GM23338 (cell line): ENCODE measurements at regions not wholly inside any gene's neighbourhood (a gene's known extent, or its start where the extent isn't known, plus 50 kb on each side); places are given as distances from the start of the nearest gene placed in this dataset.

Experiments used
- ATAC-seq: fragments of 200-7000 bp; cut with Tn5 transposase; 3 replicates; pipeline ENCODE4 v1.9.1; 2020
- DNase-seq: peaks from one replicate; pipeline ENCODE4 v3.0.0-alpha.2; 2015; ENCODE audit warnings: low spot score
- H2AFZ ChIP-seq: fragments of 200-600 bp; sonication (generic); 2 replicates; pipeline ENCODE4 v1.8.0; 2016; ENCODE audit warnings: antibody characterized with exemption, mild to moderate bottlenecking, moderate library complexity
- H3F3A ChIP-seq: fragments of 200-600 bp; sonication (generic); replicated peaks from 2 replicates; pipeline ENCODE4 v1.8.0; 2017; ENCODE audit warnings: antibody characterized with exemption, mixed run types, low read depth
- H3K27ac ChIP-seq: fragments of 200-600 bp; sonication (generic); 2 replicates; pipeline ENCODE4 v1.6.1; 2016; ENCODE audit warnings: low read depth
- H3K27me3 ChIP-seq: fragments of 200-600 bp; sonication (generic); 2 replicates; pipeline ENCODE4 v1.8.0; 2016; ENCODE audit warnings: mild to moderate bottlenecking, mixed run types, moderate library complexity; ENCODE audit not compliant: insufficient read depth
- H3K36me3 ChIP-seq: fragments of 200-600 bp; sonication (generic); 2 replicates; pipeline ENCODE4 v1.8.0; 2016; ENCODE audit warnings: mild to moderate bottlenecking; ENCODE audit not compliant: insufficient read depth
- H3K4me1 ChIP-seq: fragments of 200-600 bp; sonication (generic); 2 replicates; pipeline ENCODE4 v1.8.0; 2016; ENCODE audit warnings: mild to moderate bottlenecking, moderate library complexity; ENCODE audit not compliant: insufficient read depth
- H3K4me2 ChIP-seq: fragments of 200-600 bp; sonication (generic); 2 replicates; pipeline ENCODE4 v1.7.1; 2017; ENCODE audit warnings: mixed run types
- H3K4me3 ChIP-seq: fragments of 200-600 bp; sonication (generic); 2 replicates; pipeline ENCODE4 v1.6.1; 2016; ENCODE audit warnings: mixed run types
- H3K79me2 ChIP-seq: fragments of 200-600 bp; sonication (generic); replicated peaks from 2 replicates; pipeline ENCODE4 v1.8.0; 2017; ENCODE audit warnings: mild to moderate bottlenecking; ENCODE audit not compliant: insufficient read depth
- H3K9me2 ChIP-seq: fragments of 200-600 bp; sonication (generic); 2 replicates; pipeline ENCODE4 v1.8.0; 2017; ENCODE audit not compliant: insufficient read depth
- H4K20me1 ChIP-seq: fragments of 200-600 bp; sonication (generic); replicated peaks from 2 replicates; pipeline ENCODE4 v1.8.0; 2017; ENCODE audit warnings: mild to moderate bottlenecking; ENCODE audit not compliant: insufficient read depth
- H3K27ac Mint-ChIP-seq: 2 replicates; pipeline ENCODE4 v1.8.0; 2020; ENCODE audit warnings: inconsistent platforms, mild to moderate bottlenecking, moderate library complexity, mixed read lengths
- H3K27me3 Mint-ChIP-seq: 3 replicates; pipeline ENCODE4 v1.8.0; 2022; ENCODE audit warnings: low read depth, mild to moderate bottlenecking, moderate library complexity, mixed read lengths, inconsistent platforms; ENCODE audit not compliant: insufficient read depth, poor library complexity
- H3K36me3 Mint-ChIP-seq: 3 replicates; pipeline ENCODE4 v1.8.0; 2021; ENCODE audit warnings: low read depth, mild to moderate bottlenecking, inconsistent platforms, moderate library complexity, mixed read lengths
- H3K4me1 Mint-ChIP-seq: 3 replicates; pipeline ENCODE4 v1.8.0; 2020; ENCODE audit warnings: mild to moderate bottlenecking, inconsistent platforms, mixed read lengths
- H3K4me3 Mint-ChIP-seq: 3 replicates; pipeline ENCODE4 v1.8.0; 2021; ENCODE audit warnings: moderate library complexity, mild to moderate bottlenecking, inconsistent platforms, mixed read lengths
- H3K9me3 Mint-ChIP-seq: 3 replicates; pipeline ENCODE4 v1.8.0; 2020; ENCODE audit warnings: moderate library complexity, mild to moderate bottlenecking, inconsistent platforms, mixed read lengths
- CREB1 ChIP-seq: fragments of 250-450 bp; sonication (Bioruptor Pico); IDR thresholded peaks from 2 replicates; pipeline ENCODE4 v1.5.0; 2020; ENCODE audit warnings: low read depth, mild to moderate bottlenecking, moderate library complexity
- EZH2 ChIP-seq: fragments of 200-600 bp; sonication (generic); IDR thresholded peaks from one replicate; pipeline ENCODE4 v1.8.0; 2017; ENCODE audit warnings: antibody characterized with exemption, mild to moderate bottlenecking, low read depth; ENCODE audit not compliant: unreplicated experiment
- EZH2phosphoT487 ChIP-seq: fragments of 200-600 bp; sonication (generic); IDR thresholded peaks from one replicate; pipeline ENCODE4 v1.8.1; 2018; ENCODE audit warnings: antibody characterized with exemption; ENCODE audit not compliant: unreplicated experiment
- JUNB ChIP-seq: IDR thresholded peaks from one replicate; pipeline ENCODE4 v1.6.1; 2016; ENCODE audit warnings: antibody characterized with exemption; ENCODE audit not compliant: unreplicated experiment
- NANOG ChIP-seq: IDR thresholded peaks from 2 replicates; pipeline ENCODE4 v1.6.1; 2016; ENCODE audit warnings: antibody characterized with exemption, borderline replicate concordance
- POLR2AphosphoS5 ChIP-seq: IDR thresholded peaks from 2 replicates; pipeline ENCODE4 v1.6.1; 2016; ENCODE audit warnings: antibody characterized with exemption, low read depth
- REST ChIP-seq: IDR thresholded peaks from one replicate; pipeline ENCODE4 v1.6.1; 2018; ENCODE audit warnings: antibody characterized with exemption; ENCODE audit not compliant: unreplicated experiment
- STAT1 ChIP-seq: IDR thresholded peaks from one replicate; pipeline ENCODE4 v1.6.1; 2016; ENCODE audit warnings: antibody characterized with exemption; ENCODE audit not compliant: unreplicated experiment
- ZNF114 ChIP-seq: fragments of 250-450 bp; sonication (Bioruptor Pico); IDR thresholded peaks from 2 replicates; pipeline ENCODE4 v1.5.0; 2020; ENCODE audit warnings: mild to moderate bottlenecking, moderate library complexity
- ZNF331 ChIP-seq: fragments of 250-450 bp; sonication (Bioruptor Pico); IDR thresholded peaks from 2 replicates; pipeline ENCODE4 v1.5.0; 2020; ENCODE audit warnings: low read depth, mild to moderate bottlenecking, moderate library complexity
- TF ChIP-seq, protein P1 (sequence below): fragments of 250-450 bp; sonication (Bioruptor Pico); IDR thresholded peaks from 2 replicates; pipeline ENCODE4 v1.5.0; 2020; ENCODE audit warnings: mild to moderate bottlenecking, moderate library complexity
- TF ChIP-seq, protein P2 (sequence below): IDR thresholded peaks from 2 replicates; pipeline ENCODE4 v1.6.1; 2016; ENCODE audit warnings: antibody characterized with exemption
- TF ChIP-seq, protein P3 (sequence below), 2 experiments: fragments of 200-600 bp in 1 of 2; sonication (generic) in 1 of 2; conservative IDR thresholded peaks; 2 replicates each; pipeline versions ENCODE4 v1.5.1 to v1.6.1; 2016 to 2017; ENCODE audit warnings: antibody characterized with exemption in 2 of 2, low read depth in 2 of 2, mild to moderate bottlenecking in 2 of 2, moderate library complexity in 1 of 2

DNA sequence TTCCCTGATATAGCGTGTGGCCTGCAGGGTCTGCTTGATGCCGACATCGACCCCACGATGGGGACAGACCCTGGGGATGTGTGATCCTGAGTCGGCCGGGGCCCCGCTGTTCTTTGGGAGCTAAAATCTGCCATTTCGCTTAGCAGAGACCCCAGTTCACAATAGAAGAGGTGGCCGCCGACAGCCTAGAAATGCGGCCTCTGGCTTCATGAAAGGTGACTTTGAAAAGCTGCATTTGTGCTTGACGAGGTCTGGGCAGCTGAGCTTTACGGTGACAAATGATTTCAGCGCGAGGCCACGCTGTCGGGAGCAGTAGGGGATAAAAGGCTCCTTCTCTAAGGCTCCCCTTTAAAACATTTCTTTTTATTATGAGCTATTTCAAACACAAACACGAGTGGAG is 71.7 kb downstream of the RPS6KA4 start:
- Histone ChIP-seq H2AFZ (no peak overlapping the region), H3K27ac (no peak overlapping the region), H3K9me2 (no peaks in the 10 kb centered on the region), H3K4me2 (no peak overlapping the region), H3K79me2 (no peaks in the 10 kb centered on the region), H3K4me1 (no peaks in the 10 kb centered on the region; the same call in 1 of the 2 replicates), H3K27me3 (no peaks in the 10 kb centered on the region), H3F3A (no peaks in the 10 kb centered on the region), H3K36me3 (no peaks in the 10 kb centered on the region), H3K4me3 (no peak overlapping the region), H4K20me1 (no peaks in the 10 kb centered on the region)
- Mint-ChIP-seq H3K36me3 (no peaks in the 10 kb centered on the region), H3K4me1 (no peaks in the 10 kb centered on the region; the same call in 2 of the 3 replicates), H3K27me3 (peaks cover 19% of the 10 kb centered on the region), H3K4me3 (no peak overlapping the region), H3K9me3 (no peaks in the 10 kb centered on the region; the same call in 2 of the 3 replicates), H3K27ac (no peak overlapping the region)
- ATAC-seq (no peak), DNase-seq (no peak)
- TF ChIP-seq ZNF331 (no peak), ZNF114 (CRISPR knock-in tag) (no peak), CREB1 (CRISPR knock-in tag) (no peak), EZH2phosphoT487 (no peak), STAT1 (no peak), REST (no peak), JUNB (no peak), POLR2AphosphoS5 (no peak), NANOG (no peak), EZH2 (no peak)
- TF ChIP-seq, protein P1, sequence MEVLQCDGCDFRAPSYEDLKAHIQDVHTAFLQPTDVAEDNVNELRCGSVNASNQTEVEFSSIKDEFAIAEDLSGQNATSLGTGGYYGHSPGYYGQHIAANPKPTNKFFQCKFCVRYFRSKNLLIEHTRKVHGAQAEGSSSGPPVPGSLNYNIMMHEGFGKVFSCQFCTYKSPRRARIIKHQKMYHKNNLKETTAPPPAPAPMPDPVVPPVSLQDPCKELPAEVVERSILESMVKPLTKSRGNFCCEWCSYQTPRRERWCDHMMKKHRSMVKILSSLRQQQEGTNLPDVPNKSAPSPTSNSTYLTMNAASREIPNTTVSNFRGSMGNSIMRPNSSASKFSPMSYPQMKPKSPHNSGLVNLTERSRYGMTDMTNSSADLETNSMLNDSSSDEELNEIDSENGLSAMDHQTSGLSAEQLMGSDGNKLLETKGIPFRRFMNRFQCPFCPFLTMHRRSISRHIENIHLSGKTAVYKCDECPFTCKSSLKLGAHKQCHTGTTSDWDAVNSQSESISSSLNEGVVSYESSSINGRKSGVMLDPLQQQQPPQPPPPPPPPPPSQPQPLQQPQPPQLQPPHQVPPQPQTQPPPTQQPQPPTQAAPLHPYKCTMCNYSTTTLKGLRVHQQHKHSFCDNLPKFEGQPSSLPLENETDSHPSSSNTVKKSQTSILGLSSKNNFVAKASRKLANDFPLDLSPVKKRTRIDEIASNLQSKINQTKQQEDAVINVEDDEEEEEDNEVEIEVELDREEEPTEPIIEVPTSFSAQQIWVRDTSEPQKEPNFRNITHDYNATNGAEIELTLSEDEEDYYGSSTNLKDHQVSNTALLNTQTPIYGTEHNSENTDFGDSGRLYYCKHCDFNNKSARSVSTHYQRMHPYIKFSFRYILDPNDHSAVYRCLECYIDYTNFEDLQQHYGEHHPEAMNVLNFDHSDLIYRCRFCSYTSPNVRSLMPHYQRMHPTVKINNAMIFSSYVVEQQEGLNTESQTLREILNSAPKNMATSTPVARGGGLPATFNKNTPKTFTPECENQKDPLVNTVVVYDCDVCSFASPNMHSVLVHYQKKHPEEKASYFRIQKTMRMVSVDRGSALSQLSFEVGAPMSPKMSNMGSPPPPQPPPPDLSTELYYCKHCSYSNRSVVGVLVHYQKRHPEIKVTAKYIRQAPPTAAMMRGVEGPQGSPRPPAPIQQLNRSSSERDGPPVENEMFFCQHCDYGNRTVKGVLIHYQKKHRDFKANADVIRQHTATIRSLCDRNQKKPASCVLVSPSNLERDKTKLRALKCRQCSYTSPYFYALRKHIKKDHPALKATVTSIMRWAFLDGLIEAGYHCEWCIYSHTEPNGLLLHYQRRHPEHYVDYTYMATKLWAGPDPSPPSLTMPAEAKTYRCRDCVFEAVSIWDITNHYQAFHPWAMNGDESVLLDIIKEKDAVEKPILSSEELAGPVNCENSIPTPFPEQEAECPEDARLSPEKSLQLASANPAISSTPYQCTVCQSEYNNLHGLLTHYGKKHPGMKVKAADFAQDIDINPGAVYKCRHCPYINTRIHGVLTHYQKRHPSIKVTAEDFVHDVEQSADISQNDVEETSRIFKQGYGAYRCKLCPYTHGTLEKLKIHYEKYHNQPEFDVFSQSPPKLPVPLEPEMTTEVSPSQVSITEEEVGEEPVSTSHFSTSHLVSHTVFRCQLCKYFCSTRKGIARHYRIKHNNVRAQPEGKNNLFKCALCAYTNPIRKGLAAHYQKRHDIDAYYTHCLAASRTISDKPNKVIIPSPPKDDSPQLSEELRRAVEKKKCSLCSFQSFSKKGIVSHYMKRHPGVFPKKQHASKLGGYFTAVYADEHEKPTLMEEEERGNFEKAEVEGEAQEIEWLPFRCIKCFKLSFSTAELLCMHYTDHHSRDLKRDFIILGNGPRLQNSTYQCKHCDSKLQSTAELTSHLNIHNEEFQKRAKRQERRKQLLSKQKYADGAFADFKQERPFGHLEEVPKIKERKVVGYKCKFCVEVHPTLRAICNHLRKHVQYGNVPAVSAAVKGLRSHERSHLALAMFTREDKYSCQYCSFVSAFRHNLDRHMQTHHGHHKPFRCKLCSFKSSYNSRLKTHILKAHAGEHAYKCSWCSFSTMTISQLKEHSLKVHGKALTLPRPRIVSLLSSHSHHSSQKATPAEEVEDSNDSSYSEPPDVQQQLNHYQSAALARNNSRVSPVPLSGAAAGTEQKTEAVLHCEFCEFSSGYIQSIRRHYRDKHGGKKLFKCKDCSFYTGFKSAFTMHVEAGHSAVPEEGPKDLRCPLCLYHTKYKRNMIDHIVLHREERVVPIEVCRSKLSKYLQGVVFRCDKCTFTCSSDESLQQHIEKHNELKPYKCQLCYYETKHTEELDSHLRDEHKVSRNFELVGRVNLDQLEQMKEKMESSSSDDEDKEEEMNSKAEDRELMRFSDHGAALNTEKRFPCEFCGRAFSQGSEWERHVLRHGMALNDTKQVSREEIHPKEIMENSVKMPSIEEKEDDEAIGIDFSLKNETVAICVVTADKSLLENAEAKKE, result no peak
- TF ChIP-seq, protein P2, sequence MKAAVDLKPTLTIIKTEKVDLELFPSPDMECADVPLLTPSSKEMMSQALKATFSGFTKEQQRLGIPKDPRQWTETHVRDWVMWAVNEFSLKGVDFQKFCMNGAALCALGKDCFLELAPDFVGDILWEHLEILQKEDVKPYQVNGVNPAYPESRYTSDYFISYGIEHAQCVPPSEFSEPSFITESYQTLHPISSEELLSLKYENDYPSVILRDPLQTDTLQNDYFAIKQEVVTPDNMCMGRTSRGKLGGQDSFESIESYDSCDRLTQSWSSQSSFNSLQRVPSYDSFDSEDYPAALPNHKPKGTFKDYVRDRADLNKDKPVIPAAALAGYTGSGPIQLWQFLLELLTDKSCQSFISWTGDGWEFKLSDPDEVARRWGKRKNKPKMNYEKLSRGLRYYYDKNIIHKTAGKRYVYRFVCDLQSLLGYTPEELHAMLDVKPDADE, result no peak
- TF ChIP-seq, protein P3, sequence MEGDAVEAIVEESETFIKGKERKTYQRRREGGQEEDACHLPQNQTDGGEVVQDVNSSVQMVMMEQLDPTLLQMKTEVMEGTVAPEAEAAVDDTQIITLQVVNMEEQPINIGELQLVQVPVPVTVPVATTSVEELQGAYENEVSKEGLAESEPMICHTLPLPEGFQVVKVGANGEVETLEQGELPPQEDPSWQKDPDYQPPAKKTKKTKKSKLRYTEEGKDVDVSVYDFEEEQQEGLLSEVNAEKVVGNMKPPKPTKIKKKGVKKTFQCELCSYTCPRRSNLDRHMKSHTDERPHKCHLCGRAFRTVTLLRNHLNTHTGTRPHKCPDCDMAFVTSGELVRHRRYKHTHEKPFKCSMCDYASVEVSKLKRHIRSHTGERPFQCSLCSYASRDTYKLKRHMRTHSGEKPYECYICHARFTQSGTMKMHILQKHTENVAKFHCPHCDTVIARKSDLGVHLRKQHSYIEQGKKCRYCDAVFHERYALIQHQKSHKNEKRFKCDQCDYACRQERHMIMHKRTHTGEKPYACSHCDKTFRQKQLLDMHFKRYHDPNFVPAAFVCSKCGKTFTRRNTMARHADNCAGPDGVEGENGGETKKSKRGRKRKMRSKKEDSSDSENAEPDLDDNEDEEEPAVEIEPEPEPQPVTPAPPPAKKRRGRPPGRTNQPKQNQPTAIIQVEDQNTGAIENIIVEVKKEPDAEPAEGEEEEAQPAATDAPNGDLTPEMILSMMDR (conservative IDR thresholded peaks at IDR 0.05; ENCODE audit: low read depth in 2 of 2), result no peak
